Tibial nerve (tissue), 4 donors: ENCODE measurements at regions not wholly inside any gene's neighbourhood (a gene's known extent, or its start where the extent isn't known, plus 50 kb on each side); places are given as distances from the start of the nearest gene placed in this dataset.

Experiments
- DNase-seq, 2 donors: peaks; one replicate each; pipeline ENCODE4 v3.0.0-alpha.2; 2019; ENCODE audit warnings: low spot score in 2 of 2
- H3K27ac ChIP-seq, 4 donors: fragments of 200-600 bp; sonication (generic) in 3 of 4; one replicate each; pipeline ENCODE4 v1.5.1; 2017 to 2019; ENCODE audit warnings: mild to moderate bottlenecking in 1 of 4
- H3K27me3 ChIP-seq, 2 donors: fragments of 200-600 bp; sonication (generic) in 1 of 2; one replicate each; pipeline versions ENCODE4 v1.5.1 to v1.6.0; 2017 to 2019
- H3K36me3 ChIP-seq, 3 donors: fragments of 200-600 bp; sonication (generic); one replicate each; pipeline ENCODE4 v1.5.1; 2018 to 2019
- H3K4me1 ChIP-seq, 4 donors: fragments of 200-600 bp; sonication (generic) in 3 of 4; one replicate each; pipeline ENCODE4 v1.5.1; 2017 to 2019
- H3K4me3 ChIP-seq, 4 donors: fragments of 200-600 bp; sonication (generic) in 3 of 4; one replicate each; pipeline ENCODE4 v1.5.1; 2017 to 2019; ENCODE audit warnings: mild to moderate bottlenecking in 1 of 4, moderate library complexity in 1 of 4
- H3K9me3 ChIP-seq, 4 donors: fragments of 200-600 bp; sonication (generic) in 3 of 4; one replicate each; pipeline ENCODE4 v1.5.1; 2017 to 2019
- CTCF ChIP-seq, 5 experiments: fragments of 200-600 bp in 3 of 5; fragments of 450-650 bp in 2 of 5; sonication (generic) in 3 of 5; IDR thresholded peaks; one replicate each; pipeline ENCODE4 v1.5.1; 2016 to 2019; ENCODE audit warnings: antibody characterized with exemption in 5 of 5, mild to moderate bottlenecking in 3 of 5, moderate library complexity in 2 of 5
- EP300 ChIP-seq, 2 donors: sonication (generic); formaldehyde crosslinking; IDR thresholded peaks; one replicate each; pipeline ENCODE4 v1.6.1; 2017; ENCODE audit warnings: antibody characterized with exemption in 2 of 2, mild to moderate bottlenecking in 1 of 2
- POLR2A ChIP-seq, 2 donors: fragments of 450-650 bp; IDR thresholded peaks; one replicate each; pipeline ENCODE4 v1.6.1; 2017; ENCODE audit warnings: antibody characterized with exemption in 2 of 2, mild to moderate bottlenecking in 2 of 2, moderate library complexity in 2 of 2
- WGBS, 2 donors: methylation state at CpG; one replicate each; pipeline ENCODE4 v1.1.5; 2018; 5-methylcytosine and 5-hydroxymethylcytosine counted together

- no peaks in the 10 kb centered on the region for H3K36me3 ChIP-seq
- H3K9me3 ChIP-seq, result no peaks in the 10 kb centered on the region
- no peak overlapping the region for H3K27ac ChIP-seq
- no peak overlapping the region for H3K4me3 ChIP-seq
- no peak for TF ChIP-seq CTCF (IDR thresholded peaks at IDR 0.05)
- TF ChIP-seq POLR2A (IDR thresholded peaks at IDR 0.05), result no peak
- no peak for TF ChIP-seq EP300 (IDR thresholded peaks at IDR 0.05)
- H3K27me3 ChIP-seq, result no peaks in the 10 kb centered on the region
- DNase-seq, result no peak
- H3K4me1 ChIP-seq, result no peaks in the 10 kb centered on the region
Measured at GRCh38 chr3:159532577-159532976, 456.1 kb upstream of the IL12A start.

GRCh38 chr3:159534496-159534895, 454.1 kb upstream of the IL12A start:
- Histone ChIP-seq H3K4me1 (no peaks in the 10 kb centered on the region), H3K4me3 (no peak overlapping the region), H3K9me3 (no peaks in the 10 kb centered on the region), H3K27me3 (no peaks in the 10 kb centered on the region), H3K27ac (no peak overlapping the region), H3K36me3 (no peaks in the 10 kb centered on the region)
- 78 to 79% methylated on average over 3 of the region's 3 CpGs for WGBS, 2 donors
- TF ChIP-seq POLR2A (IDR thresholded peaks at IDR 0.05) (no peak), CTCF (IDR thresholded peaks at IDR 0.05) (no peak), EP300 (IDR thresholded peaks at IDR 0.05) (no peak)
- no peak for DNase-seq

- no peaks in the 10 kb centered on the region for H3K27me3 ChIP-seq
- no peaks in the 10 kb centered on the region for H3K36me3 ChIP-seq
- DNase-seq, result no peak
- H3K27ac ChIP-seq, result no peak overlapping the region
- no peaks in the 10 kb centered on the region for H3K4me1 ChIP-seq
- H3K4me3 ChIP-seq, result no peak overlapping the region
- H3K9me3 ChIP-seq, result no peaks in the 10 kb centered on the region
- no peak for TF ChIP-seq CTCF (IDR thresholded peaks at IDR 0.05)
- WGBS, 2 donors, result 94 to 95% methylated on average over 1 of the region's 1 CpG
Measured at GRCh38 chr3:159536876-159537275, 451.8 kb upstream of the IL12A start.

GRCh38 chr3:159538507-159538906, 450.1 kb upstream of the IL12A start:
- DNase-seq, result no peak
- no peaks in the 10 kb centered on the region for H3K27me3 ChIP-seq
- no peaks in the 10 kb centered on the region for H3K4me1 ChIP-seq
- H3K36me3 ChIP-seq, result no peaks in the 10 kb centered on the region
- no peak overlapping the region for H3K4me3 ChIP-seq
- no peak overlapping the region for H3K27ac ChIP-seq
- TF ChIP-seq CTCF (IDR thresholded peaks at IDR 0.05) (no peak), EP300 (IDR thresholded peaks at IDR 0.05) (no peak), POLR2A (IDR thresholded peaks at IDR 0.05) (no peak)
- H3K9me3 ChIP-seq, result no peaks in the 10 kb centered on the region
- WGBS, 2 donors, result 72 to 85% methylated on average over 1 of the region's 1 CpG

GRCh38 chr3:159540882-159541495, 447.6 kb upstream of the IL12A start:
- no peak for DNase-seq
- Histone ChIP-seq H3K4me3 (no peak overlapping the region), H3K9me3 (no peaks in the 10 kb centered on the region), H3K4me1 (no peaks in the 10 kb centered on the region), H3K36me3 (no peaks in the 10 kb centered on the region), H3K27ac (no peak overlapping the region), H3K27me3 (no peaks in the 10 kb centered on the region)
- WGBS, 2 donors, result 31 to 39% methylated on average over 2 of the region's 2 CpGs
- TF ChIP-seq POLR2A (IDR thresholded peaks at IDR 0.05), result no peak
- TF ChIP-seq EP300 (IDR thresholded peaks at IDR 0.05), result no peak
- TF ChIP-seq CTCF (IDR thresholded peaks at IDR 0.05), result no peak
